Femur (tissue), 1 donor: ENCODE measurements at regions not wholly inside any gene's neighbourhood (a gene's known extent, or its start where the extent isn't known, plus 50 kb on each side); places are given as distances from the start of the nearest gene placed in this dataset.
A peak's percentile ranks its signal among the peaks of the same experiment; 100 is the strongest.

Source experiments
- DNase-seq: peaks from one replicate; pipeline ENCODE4 v3.0.0-alpha.2; 2017

DNA sequence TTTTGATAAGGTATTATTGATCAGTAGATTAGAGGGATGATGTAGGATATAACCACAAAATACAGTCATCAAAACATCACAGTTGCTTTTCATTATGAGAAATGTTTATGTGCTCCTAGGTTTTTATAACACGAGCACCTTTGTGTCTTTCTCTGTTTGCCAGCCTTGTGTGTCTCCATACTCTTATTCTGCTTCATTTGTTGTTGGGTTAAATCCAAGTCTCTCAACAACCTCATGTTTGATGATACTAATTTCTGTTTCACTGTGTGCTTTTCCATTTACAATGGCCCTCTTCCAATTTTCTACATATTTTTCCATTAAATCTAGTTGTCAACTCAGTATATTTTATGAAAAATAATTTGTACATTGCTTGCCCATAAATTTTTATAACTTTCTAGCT, 107.7 kb upstream of the POU2AF2 start:
- DNase-seq, result no peak

DNA sequence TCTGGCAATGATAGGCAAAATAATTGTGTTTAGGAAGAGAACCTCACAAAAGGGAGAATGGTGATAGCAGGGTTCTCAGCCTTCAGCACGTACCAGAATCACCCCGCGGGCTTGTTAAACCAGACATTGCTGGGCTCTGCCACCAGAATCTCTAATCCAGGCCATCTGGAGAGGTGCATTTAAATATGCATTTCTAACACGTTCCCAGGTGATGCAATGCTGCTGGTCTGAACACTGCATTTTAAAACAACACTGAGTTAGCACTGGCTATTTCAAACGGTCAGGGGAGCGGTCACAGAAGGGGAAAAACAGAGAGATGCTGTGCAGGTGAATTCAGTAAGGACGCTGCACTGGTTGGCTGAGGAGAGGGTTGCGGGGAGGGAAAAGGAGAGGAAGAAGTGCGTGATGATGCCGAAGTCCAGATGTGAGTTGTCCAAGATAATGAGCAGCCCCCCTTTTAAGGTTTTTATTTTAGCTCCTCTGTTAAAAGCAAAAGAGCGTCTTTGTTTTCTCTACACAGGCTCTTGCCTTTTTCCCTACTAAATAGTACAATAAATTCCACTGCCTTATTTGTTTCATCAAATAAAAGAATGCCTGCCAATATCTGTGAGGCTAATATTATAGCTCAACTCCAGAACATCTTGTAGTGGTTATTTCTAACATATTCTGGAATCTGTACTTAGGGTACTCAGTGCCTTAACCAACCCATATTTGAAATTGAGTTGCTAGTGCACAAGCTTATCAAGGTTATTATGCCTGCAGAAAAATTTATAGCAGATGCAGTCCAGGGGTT, 109.6 kb upstream of the POU2AF2 start:
- DNase-seq, result no peak

DNA sequence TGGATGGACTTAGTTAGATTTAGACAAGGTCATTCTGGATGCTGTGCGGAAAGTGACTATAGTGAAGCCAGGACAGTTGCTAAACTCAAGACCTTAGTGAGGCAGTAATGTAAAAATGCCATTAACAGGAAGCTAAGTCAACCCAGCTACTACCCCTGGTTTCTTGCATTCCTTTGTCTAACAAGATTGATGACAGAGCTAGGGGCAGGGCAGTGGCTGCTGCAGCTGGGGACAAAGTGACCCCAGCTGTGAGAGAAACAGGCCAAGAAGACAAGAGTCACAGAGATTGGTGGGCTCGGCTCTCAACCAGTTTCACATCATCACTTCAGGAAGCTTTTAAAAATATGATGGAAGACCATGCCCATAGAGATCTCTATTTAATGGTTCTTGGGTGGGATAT, 110.4 kb upstream of the POU2AF2 start:
- no peak for DNase-seq

DNA sequence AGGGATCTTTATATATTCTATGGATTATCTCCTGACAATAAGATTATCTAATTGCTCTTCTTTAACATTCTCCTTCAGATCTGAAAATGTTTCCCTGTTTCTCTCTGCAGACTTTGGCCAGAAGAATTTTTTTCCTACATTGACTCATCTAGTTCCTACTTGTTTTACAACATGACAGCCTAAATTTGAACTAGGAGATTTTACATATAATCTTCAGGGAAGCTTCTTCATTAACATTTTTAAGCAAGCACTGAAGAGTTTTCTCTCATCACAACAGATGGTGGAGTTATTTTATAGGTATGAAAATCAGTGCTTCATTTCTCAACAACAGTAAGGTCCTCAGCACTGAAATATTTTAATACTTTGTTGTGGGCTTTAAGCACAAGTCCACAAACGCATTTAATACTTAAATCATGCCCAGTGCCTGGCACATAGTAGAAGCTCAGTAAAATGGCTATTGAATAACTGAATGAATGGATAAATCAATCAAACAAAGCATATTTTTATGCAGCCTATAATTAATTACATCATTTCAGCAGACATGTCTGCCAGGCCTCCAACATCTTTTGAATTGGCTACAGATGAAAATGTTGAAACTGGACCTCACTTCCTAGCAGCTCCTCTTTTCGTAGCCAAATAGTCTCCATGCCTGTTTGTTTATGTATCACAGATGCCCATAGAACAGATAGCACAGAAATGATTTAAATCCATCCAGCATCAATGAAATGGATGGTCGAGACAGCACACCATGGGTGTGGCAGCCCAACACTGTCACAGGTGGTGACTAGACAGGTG, 117.3 kb upstream of the POU2AF2 start:
- DNase-seq, result no peak

DNA sequence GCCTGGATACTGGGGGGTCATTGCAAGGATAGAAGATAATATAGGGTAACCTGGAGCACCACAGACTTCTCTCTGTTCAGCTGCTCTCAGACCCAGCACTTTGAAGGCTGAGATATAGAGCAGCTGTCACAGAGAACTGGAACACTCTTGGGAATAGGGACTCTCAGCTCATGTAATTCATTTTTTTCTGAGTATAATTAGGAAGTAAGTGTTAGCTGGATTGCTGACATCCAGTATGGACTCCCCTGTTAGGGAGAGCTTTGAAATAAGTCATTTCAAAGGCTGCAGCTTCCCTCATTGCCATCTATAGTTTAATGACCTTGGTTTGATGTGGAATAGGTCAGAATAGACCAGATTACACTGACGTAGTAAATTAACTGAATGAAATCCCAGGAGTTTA, 120.8 kb upstream of the POU2AF2 start:
- DNase-seq, result no peak

DNA sequence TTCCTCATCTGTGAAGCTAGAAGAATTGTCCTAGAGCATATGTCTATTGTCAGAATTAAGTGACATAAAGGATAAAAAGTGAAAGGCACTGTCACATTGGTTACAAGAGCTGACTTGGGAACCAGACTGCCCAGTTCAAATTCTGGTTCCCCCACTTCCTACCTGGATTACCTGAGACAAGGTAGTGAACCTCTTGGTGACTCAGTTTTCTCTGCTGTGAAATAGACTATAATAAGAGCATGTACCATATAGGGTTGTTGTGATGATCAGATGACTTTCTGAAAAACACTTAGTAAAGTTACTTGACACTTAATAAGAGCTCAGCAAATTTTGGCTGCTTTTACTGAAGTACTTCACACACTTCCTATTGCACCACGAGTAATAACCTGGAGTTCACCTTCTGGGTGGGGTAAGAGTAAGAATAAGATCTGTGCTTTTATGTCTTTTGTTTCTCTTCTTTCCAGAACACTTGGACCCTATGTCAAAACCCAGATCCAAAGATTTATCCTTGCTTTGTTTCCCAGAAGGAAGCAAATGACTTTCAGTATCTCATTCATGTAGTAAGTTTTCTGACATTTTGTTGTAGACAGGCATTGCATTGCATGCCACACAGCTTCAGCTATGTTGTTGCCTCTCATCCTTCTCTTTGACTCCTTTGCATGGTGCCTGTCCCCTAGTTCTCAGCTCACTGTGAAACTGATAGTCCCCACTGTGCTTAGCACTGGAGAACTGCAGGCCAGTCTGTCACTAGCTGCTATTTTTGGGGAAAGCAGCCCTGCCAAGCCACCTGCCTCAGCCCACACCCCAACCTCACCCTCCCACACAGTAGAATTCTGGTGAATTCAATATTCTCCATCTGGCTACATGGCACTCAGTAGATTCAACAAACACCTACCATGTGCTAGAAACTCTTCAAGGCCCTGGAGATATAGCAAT, 121.8 kb upstream of the POU2AF2 start:
- DNase-seq, result no peak

DNA sequence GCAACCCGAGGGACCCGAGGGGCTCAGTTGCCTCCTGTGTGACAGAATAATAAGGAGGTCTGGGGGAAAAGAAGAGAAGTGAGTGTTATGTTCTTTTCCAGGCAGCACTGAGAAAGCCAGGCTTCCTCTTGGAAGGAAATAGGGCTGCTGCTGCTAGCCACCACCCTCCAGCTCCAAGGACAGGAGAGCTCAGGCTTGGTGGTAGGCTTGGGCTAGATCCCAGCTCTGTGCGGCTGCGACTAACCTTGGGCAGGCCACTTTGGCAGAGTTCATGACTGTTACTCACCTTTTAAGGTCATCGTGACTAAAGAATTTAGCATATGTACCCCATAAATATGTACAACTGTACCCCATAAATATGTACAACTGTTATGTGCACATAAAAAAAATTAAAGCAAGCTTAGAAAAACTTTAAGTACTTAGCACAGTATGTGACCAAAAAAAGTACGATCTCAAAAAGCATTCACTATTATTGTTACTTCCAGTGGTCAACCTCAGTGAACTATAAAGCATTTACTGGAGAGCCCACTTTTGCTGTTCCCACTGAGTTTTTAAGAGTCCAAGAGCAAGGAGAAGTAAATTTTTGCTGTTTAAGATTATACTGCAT, 124.7 kb upstream of the POU2AF2 start:
- DNase-seq, result no peak

DNA sequence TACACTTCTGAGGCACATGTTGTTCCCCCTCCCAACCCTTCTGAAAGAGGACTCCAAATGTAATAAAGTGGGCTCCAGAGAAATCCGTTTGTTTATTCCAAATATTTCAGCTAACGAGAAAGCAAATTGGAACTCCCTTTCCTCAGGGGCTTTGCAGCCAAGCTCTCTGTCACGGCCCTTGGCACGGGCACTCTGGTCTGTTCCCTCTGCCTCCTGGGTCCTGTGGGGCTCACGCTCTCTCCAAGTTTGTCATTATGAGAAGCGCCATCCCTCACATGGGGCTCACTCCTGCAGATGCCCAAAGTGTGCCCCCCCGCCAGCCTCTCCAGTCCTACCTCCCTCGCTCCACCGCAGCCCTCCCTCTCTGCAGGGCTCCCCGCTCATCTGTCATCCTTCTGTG, 125.4 kb upstream of the POU2AF2 start:
- no peak for DNase-seq

DNA sequence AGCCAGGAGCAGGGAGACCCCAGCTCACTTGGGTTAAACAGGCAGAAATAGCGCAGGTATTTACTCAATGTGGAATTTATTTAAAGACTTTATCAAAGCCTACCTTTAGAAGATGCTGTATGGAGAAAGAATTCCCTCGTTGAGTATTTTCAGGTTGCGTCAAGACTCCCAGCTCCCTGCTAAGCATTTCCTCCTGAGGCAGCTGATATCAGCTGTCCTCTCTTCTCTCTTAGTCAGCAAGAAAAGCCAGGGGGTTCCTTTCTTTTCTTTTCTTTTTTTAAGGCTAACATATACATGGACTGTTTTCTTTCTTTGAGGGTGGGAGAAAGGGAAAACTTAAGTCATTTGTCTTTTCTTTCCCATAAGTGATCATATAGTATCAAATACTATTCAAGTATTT, 125.8 kb upstream of the POU2AF2 start:
- DNase-seq, result no peak

DNA sequence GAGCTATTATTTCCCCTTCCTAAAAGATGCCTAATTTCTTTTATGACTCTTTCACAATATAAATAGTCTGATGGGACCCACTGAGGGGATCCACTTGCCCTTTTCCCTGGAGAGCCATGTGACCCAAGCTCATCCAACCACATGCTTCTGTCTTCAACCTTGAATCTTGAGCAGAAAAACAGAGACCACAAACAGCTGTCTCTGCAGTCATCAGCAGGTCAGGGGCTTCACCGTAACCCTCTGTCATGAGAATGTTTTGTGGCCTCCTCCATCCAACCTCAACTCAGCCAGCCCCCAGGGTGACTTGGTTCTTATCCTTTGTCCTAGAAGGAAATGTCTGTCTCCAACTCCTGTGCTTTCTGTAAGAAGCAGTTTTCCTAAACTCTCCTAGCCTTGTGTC, 129.6 kb upstream of the POU2AF2 start:
- DNase-seq, result no peak

DNA sequence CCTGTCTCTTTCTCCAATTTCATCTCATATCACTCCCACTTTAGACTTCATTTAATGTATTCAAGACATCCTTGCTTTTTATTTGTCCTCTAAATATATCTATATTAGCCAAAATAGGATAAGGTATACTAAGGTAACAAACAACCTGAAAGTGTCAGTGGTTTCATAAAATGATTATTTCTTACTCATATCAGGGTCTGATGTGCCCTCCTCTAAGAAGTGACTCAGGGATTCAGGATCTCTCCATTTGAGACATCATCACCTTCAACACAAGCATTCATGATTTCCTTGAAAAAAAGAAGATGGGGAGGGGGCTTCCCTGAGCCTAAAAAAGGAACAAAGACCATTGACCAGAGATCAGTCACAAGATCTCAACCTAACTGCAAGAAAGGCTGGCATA, 131.4 kb upstream of the POU2AF2 start:
- no peak for DNase-seq

DNA sequence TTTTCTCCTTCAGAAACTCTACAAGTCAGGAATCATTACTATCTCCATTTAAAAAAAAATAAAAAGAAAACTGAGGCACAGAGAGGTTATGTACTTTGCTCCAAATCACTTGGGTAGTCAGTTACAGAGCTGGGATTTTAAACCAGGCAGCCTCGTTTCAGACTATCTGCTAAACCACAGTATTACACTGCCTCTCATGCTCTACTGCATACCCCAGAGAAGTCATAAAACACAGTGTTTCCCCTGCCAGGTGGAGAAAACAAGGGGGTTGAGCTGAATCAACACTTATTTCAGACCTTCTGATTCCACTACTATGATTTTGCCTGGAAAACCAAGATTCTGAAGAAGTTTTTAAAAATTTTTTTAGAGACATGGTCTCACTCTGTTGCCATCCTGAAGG, 132.9 kb upstream of the POU2AF2 start:
- DNase-seq, result no peak

DNA sequence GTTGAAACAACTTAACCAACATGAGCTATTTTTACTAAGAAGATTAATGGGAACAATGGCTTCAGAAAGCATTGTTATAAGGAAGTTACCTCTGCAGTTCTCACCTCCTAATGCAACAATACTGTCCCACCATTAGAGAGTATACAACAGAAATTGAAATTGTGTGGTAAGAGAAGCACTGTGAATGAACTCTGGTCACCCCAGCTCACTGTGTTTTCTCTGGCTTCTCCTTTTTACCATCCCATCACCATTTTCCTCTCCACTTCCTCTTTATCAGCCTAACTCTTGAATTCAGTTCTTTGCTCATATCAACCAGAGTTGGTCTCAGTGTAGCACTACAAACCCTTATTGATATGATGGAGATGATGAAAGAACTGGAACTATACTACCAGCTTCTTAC, 138.0 kb upstream of the POU2AF2 start:
- no peak for DNase-seq

DNA sequence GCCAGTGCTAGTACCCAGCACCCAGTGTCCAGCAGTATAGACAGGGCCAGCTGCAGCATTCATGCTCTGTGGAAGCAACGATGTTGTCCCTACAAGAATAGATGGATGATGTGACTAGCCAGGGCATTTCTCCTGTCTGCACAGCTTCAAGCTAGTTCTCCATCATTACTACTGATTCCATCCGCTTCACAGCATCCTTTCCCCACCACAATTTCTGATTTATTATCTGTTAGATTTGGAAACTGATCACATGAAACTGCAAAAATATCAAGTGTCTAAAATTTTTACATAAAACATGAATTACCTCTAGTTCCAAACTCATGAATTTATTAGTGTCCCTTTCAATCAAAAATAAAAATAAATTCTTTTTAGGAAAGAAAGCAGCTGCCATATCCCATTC, 138.9 kb upstream of the POU2AF2 start:
- no peak for DNase-seq

DNA sequence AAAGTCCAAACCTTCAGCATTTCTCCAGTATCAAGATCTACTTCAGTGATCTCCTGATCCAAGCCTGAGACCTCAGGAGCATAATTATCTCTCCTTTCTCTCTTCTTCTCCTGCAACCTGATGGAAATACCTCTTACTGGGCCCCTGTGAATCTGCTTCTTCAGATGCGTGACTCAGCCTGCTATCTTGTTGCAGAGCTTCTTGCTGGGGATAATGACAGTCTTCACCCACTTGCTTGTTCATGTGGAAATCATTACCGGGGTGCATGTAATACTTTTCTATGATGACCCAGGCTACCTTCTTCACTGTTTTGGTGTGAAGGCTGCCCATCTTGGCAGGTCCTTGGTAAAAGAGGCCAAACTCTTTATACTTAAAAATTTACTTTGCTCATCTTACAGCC, 140.0 kb upstream of the POU2AF2 start:
- no peak for DNase-seq

DNA sequence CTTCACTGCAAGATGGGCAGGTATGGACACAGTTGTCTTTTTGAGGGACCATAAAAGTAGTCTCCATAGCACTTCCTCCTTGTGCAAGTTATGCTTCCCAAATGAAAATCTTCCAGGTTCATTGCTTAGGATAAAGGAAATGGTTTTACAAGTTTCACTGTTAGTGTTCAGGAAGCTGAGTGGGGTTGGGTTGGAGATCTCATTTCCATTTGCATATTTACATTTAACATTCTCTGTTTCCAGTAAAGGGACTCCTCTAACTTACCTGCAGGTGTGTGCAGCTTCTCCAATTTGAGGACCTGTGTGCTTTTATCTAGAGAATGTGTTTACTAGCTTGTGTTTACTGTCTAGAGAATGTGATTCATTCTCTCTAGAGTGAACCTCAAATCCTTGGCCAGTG, 141.3 kb upstream of the POU2AF2 start:
- DNase-seq, result no peak

DNA sequence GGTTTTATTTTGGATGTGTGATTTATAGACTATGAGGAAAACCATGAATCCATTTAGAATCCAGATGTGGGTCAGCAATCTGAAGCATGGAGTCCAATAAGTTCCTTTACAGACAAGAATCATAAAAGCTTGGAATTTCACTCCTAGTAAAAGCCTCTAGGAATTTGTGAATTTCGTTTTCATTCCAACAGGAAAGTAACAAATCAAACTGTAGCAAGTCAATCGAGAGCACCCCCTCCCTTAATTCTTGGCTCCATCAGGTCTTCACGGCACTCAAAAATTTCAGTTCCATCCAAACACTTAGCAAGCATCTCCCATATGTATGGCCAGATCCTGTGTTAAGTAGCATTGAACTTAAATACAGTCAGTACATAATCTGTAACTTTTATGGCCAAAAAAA, 143.6 kb upstream of the POU2AF2 start:
- DNase-seq, result peak; percentile 66

DNA sequence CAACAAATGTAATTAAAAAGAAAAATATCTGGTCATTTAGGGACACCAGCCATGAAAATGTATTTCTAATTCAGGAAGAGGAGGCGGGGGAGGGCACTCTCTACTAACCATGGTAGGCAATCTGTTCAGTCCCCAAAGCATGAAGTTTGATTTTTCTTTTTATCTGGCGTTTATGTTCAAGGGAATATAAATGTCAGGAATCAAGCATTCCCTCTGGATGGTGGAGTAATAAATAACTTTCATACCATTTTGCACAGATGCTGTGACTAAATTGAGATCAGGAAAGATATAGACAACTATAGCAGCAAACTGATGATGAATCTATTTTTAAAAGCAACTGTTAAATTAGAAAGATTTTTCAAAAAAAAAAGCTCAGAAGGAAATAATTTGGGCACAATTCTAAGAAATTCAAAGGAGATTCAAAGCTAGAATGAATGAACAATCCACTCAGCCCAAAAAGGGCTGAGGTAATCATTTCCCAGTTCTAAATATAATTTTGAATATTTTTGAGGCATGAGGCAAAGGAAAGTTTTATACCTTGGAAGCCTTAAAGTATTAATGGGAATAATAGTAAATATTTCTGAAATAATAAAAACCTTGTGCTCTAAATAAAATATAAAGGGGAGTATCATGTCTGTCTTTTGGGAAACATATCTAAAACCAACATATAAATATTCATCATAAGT, 146.4 kb upstream of the POU2AF2 start:
- no peak for DNase-seq

DNA sequence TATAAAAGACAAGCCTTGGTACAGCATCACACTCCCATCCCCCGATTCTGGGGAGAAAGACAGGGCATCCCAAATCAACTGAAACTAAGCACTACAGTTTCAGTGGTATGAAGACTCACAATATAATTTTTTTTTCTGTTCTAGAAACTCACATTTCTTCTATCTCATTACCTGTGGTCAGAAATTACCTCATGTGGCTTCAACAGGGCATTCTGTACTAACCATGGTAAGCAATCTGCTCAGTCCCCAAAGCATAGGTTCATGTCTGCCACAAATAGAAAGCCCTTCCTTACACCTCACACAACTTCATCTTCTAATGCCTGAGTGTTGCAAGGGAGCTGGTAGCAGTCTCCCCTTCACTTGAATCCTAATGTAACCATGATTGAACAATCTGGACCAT, 147.4 kb upstream of the POU2AF2 start:
- no peak for DNase-seq

DNA sequence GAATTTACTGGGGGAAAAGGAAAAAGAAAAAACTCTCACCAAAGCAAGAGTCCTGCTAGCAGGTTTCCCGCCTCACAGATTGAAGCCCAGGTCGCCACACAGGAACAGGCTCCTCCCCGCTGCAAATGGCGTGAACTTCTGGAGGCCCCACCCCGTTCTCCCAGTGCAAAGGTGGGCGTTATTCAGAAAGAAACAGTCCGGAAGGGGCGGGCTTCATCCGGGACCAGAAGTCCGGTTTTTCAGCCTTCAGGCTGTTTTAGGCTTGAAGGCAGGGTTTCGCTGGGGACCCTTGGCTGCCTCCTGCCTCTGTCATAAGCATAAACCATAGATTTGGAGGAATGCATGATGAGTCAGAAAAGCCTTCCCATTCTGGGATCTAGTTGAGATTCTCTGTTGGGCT, 148.3 kb upstream of the POU2AF2 start:
- peak; percentile 61 for DNase-seq

DNA sequence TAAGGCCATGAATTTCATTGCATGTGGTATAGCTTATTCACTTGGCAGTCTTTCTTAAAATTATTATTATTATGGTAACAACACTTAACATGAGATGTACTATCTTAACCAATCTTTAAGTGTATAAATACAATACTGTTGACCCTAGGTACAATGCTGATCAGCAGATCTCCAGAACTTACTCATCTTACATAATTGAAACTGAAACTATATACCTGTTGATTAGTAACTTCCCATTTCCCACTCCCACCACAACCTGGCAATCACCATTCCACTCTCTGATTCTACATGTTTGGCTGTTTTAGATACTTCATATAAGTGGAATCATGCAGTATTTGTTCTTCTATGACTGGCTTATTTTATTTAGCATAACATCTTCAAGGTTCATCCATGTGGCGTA, 150.2 kb upstream of the POU2AF2 start:
- no peak for DNase-seq

DNA sequence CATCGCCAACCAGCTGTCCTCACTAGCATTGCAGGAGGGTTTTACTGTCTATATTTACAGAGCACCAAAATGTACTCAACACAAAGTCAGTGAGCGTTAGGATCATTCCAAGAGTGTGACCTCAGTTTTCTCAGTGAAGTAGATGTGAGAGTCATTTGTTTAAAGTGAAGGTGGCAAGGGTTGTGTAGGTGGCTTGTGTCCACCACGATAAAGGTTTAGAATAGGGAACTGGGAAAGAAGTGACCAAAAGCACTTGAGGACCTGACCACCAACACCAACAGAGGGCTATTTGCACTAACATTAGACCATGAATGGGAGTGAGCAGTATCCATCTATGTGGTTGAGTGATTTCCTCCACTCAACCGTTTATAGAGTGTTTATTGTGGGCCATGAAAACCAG, 152.5 kb upstream of the POU2AF2 start:
- DNase-seq, result no peak
